ENCODE measurements at regions not wholly inside any gene's neighbourhood (a gene's known extent, or its start where the extent isn't known, plus 50 kb on each side); places are given as distances from the start of the nearest gene placed in this dataset.

DNA sequence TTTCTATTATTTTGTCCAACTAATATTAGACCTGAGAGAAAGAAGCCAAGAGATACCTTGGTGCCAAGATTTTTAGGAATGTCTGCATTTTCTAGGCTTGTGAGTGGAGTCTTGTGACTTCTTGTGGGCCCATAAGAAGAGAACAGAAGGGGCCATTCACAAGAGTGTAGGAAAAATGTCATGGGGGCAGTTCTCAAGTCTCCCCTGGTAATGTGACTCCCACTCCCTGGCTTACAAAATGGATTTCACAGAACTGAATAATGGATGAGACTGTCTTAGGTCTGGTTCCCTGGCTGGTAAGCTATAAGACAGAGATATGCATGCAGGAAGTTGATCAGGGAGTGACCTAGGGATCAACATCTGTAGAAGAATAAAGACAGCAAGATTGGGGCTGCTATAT, 181.3 kb downstream of the CBLN1 start:
- Histone ChIP-seq H3K27me3 (ENCODE audit: low read depth) (no peaks in the 10 kb centered on the region), H3K4me1 (no peaks in the 10 kb centered on the region), H3K9me3 (no peaks in the 10 kb centered on the region), H3K4me3 (no peak overlapping the region), H3K36me3 (no peaks in the 10 kb centered on the region), H3K27ac (no peak overlapping the region)
- DNase-seq: no peak
- TF ChIP-seq, protein P1, sequence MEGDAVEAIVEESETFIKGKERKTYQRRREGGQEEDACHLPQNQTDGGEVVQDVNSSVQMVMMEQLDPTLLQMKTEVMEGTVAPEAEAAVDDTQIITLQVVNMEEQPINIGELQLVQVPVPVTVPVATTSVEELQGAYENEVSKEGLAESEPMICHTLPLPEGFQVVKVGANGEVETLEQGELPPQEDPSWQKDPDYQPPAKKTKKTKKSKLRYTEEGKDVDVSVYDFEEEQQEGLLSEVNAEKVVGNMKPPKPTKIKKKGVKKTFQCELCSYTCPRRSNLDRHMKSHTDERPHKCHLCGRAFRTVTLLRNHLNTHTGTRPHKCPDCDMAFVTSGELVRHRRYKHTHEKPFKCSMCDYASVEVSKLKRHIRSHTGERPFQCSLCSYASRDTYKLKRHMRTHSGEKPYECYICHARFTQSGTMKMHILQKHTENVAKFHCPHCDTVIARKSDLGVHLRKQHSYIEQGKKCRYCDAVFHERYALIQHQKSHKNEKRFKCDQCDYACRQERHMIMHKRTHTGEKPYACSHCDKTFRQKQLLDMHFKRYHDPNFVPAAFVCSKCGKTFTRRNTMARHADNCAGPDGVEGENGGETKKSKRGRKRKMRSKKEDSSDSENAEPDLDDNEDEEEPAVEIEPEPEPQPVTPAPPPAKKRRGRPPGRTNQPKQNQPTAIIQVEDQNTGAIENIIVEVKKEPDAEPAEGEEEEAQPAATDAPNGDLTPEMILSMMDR (IDR thresholded peaks at IDR 0.05): no peak
- intact Hi-C loops (cut with DNase I): no loop called here
- no peak for ATAC-seq

DNA sequence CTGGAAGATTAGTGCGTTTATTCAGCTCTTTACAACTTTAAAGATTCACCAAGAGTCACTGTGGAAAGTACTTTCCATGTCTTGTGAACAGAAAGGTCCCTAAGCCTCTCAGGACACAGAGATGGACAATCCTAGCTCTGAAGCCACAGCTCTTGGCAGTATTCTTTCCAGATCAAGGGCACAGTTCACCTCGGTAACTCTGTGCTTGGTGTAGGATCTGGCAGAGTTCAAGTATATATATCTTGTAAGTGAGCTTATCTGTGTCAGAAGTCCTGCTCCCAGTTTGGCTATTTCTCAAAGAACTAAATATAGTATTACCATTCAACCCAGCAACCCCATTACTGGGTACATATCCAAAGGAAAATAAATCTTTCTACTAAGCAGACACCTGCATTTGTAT, 183.7 kb downstream of the CBLN1 start:
- Histone ChIP-seq H3K4me3 (no peak overlapping the region), H3K4me1 (no peaks in the 10 kb centered on the region), H3K27me3 (ENCODE audit: low read depth) (no peaks in the 10 kb centered on the region), H3K36me3 (no peaks in the 10 kb centered on the region), H3K9me3 (no peaks in the 10 kb centered on the region), H3K27ac (no peak overlapping the region)
- intact Hi-C loops (cut with DNase I): no loop called here
- DNase-seq (no peak), ATAC-seq (no peak)
- TF ChIP-seq, protein P1 (IDR thresholded peaks at IDR 0.05): no peak

DNA sequence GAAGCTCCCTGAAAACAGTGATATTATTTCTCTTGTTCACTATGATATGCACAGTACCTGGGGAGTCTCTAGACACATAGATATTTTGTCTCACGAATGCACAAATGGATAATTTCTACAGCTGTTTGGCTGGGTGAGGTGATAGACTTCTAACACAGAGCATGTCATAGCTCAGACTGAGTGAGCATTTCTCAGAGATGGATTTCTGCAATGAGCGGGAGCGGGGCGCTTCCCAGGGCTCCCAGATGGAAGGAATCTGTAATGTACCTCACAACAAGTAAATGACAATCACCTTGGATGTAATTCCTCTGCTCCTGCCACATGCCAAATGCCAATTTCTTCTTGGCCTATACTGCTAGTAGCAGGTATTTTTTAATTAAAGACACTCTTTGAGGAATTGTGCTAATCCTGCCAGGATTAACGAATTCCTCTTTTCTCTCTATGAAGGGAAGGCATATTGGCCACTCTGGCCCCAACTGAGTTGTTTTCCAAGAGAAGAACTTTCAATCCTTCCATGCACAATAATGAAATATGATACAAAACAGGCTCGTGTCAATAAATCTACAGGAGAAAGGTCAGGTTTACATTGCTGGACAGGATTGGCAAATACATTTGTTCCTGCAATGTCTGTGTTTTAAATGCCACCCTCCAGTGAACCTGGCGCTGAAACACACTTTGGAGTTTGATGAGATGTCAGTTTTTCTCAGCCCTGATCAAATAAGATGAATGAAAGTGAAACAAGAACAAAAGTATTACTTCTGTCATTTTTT, 185.3 kb downstream of the CBLN1 start:
- DNase-seq: no peak
- no peak for ATAC-seq
- H3K4me3 ChIP-seq: no peak overlapping the region
- H3K27ac ChIP-seq: no peak overlapping the region
- intact Hi-C loops (cut with DNase I): no loop called here
- no peaks in the 10 kb centered on the region for H3K36me3 ChIP-seq
- no peaks in the 10 kb centered on the region for H3K27me3 ChIP-seq (ENCODE audit: low read depth)
- no peaks in the 10 kb centered on the region for H3K9me3 ChIP-seq
- H3K4me1 ChIP-seq: no peaks in the 10 kb centered on the region
- TF ChIP-seq, protein P1 (IDR thresholded peaks at IDR 0.05): no peak

DNA sequence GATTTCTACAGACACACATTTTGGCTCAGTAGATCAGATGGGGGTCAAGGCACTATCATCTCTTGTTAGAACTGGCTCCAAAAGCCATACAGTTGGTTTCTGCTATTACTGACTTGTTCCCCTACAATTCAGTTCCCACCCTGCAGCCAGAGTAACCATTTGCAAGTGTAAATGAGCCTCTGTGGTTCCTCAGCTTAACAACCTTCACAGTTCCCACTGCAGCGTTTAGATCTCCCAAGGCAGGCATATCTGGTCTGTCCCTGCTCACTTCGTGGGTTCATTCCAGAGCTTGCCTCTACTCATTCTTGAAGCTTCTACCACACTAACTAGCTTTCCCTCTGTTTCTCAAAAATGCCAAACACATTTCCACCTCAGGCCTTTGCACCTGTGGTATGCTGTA, 186.1 kb downstream of the CBLN1 start:
- Histone ChIP-seq H3K36me3 (no peaks in the 10 kb centered on the region), H3K27ac (no peak overlapping the region), H3K4me3 (no peak overlapping the region), H3K27me3 (ENCODE audit: low read depth) (no peaks in the 10 kb centered on the region), H3K4me1 (no peaks in the 10 kb centered on the region), H3K9me3 (no peaks in the 10 kb centered on the region)
- intact Hi-C loops (cut with DNase I): no loop called here
- ATAC-seq (no peak), DNase-seq (no peak)
- TF ChIP-seq, protein P1 (IDR thresholded peaks at IDR 0.05): no peak

DNA sequence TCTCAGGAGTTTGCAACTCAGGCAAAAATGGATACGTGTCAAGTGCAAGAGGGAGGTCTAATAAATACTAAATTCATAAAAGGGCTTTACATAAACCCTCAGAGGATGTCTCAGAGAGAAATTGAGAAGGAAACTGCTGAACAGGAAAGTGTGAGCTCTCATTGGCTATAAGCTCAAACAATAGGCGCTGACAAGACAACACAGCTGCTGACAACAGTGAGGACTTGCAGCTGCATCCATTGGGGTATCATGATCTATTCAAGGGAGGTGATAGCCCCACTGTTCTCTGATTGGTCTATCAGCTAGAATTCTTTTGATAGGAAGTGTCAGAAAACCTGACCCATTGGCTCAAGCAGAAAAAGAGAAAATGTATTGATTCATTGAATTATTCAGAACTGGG, 187.2 kb downstream of the CBLN1 start:
- ATAC-seq: no peak
- TF ChIP-seq, protein P1 (IDR thresholded peaks at IDR 0.05): no peak

More for the DNA sequence above, 187.2 kb downstream of the CBLN1 start:
- Histone ChIP-seq H3K9me3 (no peaks in the 10 kb centered on the region), H3K27me3 (ENCODE audit: low read depth) (no peaks in the 10 kb centered on the region), H3K27ac (no peak overlapping the region), H3K4me1 (no peaks in the 10 kb centered on the region), H3K4me3 (no peak overlapping the region), H3K36me3 (no peaks in the 10 kb centered on the region)
- DNase-seq: no peak
- intact Hi-C loops (cut with DNase I): no loop called here
